Keratinocyte (primary cell): ENCODE measurements at regions not wholly inside any gene's neighbourhood (a gene's known extent, or its start where the extent isn't known, plus 50 kb on each side); places are given as distances from the start of the nearest gene placed in this dataset.

Experiments used
- EZH2 ChIP-seq: IDR thresholded peaks from one replicate; pipeline ENCODE4 v1.6.1; 2012; ENCODE audit warnings: inconsistent platforms, mild to moderate bottlenecking, low read length, moderate library complexity
- TF ChIP-seq, protein P1 (sequence below), 3 experiments: IDR thresholded peaks in 1 of 3; conservative IDR thresholded peaks in 1 of 3; optimal IDR thresholded peaks in 1 of 3; 2 replicates in 2 of 3; 3 replicates in 1 of 3; pipeline versions ENCODE3 to v1.5.1; 2011; ENCODE audit warnings: low read length in 3 of 3, mild to moderate bottlenecking in 3 of 3, moderate library complexity in 2 of 3, control low read depth in 1 of 3, inconsistent platforms in 1 of 3; ENCODE audit not compliant: insufficient read depth in 2 of 3; ENCODE audit errors: extremely low read depth in 1 of 3

DNA sequence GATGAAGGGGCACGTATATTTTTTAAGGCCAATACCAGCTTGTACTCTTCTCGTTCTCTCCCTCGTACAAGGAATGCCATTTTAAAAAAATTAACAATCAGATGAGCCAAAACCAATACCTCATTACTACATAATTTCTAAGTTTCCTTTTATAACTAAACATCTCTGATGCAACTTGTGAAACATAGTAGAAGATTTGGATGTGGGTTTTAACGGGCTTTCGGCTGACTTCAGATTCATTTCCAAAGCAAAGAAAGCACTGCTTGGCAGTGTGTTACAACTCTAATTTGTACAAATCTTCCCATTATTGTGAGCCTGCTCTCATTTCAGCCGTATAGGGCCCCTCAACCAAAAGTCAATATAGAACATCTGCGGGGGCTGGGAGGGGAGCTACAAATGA lies 99.1 kb upstream of the TMCC3 start:
- TF ChIP-seq EZH2: no peak
- TF ChIP-seq, protein P1, sequence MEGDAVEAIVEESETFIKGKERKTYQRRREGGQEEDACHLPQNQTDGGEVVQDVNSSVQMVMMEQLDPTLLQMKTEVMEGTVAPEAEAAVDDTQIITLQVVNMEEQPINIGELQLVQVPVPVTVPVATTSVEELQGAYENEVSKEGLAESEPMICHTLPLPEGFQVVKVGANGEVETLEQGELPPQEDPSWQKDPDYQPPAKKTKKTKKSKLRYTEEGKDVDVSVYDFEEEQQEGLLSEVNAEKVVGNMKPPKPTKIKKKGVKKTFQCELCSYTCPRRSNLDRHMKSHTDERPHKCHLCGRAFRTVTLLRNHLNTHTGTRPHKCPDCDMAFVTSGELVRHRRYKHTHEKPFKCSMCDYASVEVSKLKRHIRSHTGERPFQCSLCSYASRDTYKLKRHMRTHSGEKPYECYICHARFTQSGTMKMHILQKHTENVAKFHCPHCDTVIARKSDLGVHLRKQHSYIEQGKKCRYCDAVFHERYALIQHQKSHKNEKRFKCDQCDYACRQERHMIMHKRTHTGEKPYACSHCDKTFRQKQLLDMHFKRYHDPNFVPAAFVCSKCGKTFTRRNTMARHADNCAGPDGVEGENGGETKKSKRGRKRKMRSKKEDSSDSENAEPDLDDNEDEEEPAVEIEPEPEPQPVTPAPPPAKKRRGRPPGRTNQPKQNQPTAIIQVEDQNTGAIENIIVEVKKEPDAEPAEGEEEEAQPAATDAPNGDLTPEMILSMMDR (optimal IDR thresholded peaks at IDR 0.05 in 1 of 3, IDR thresholded peaks at IDR 0.05 in 1 of 3, conservative IDR thresholded peaks at IDR 0.05 in 1 of 3; ENCODE audit: extremely low read depth in 1 of 3, insufficient read depth in 2 of 3, low read length in 3 of 3): no peak
